ENCODE measurements at regions not wholly inside any gene's neighbourhood (a gene's known extent, or its start where the extent isn't known, plus 50 kb on each side); places are given as distances from the start of the nearest gene placed in this dataset.

- 7% methylated on average over 2 of the region's 2 CpGs for WGBS (ENCODE audit: insufficient coverage, insufficient replicate concordance, low lambda C conversion rate, missing lambda C conversion rate)
- no TSS peak for BruUV-seq (replicated peaks)
- intact Hi-C loops (cut with micrococcal nuclease; ENCODE audit: unreplicated experiment) (no loop called here), in situ Hi-C loops (cut with MboI) (no loop called here)
- no peaks in the 10 kb centered on the region for H4K20me1 ChIP-seq (ENCODE audit: control insufficient read depth, insufficient read depth)
- no peak for ATAC-seq
- FAIRE-seq: no peak
- H3K27ac ChIP-seq (ENCODE audit: control insufficient read depth, insufficient read depth): no peak overlapping the region
- TF ChIP-seq BCL3 (IDR thresholded peaks at IDR 0.05; ENCODE audit: borderline replicate concordance, insufficient read depth, low read depth, low read length, poor library complexity, severe bottlenecking): no peak
- TF ChIP-seq RBBP5 (conservative IDR thresholded peaks at IDR 0.05): no peak
- TF ChIP-seq WRNIP1 (IDR thresholded peaks at IDR 0.05; ENCODE audit: borderline replicate concordance, low read depth, low read length): no peak
- no peak for TF ChIP-seq CREB1 (IDR thresholded peaks at IDR 0.05; ENCODE audit: low read depth)
- TF ChIP-seq POLR2A (IDR thresholded peaks at IDR 0.05; ENCODE audit: low read depth, low read length): no peak
- no peak for TF ChIP-seq SRF (IDR thresholded peaks at IDR 0.05; ENCODE audit: low read depth in 2 of 2, low read length in 2 of 2)
- no peak for TF ChIP-seq USF1 (IDR thresholded peaks at IDR 0.05; ENCODE audit: borderline replicate concordance, extremely low read length, insufficient read depth, low read depth, low read length)
- TF ChIP-seq MYC (IDR thresholded peaks at IDR 0.05; ENCODE audit: insufficient read depth, insufficient read length, insufficient replicate concordance, low read length, severe bottlenecking): no peak
- TF ChIP-seq YY1 (IDR thresholded peaks at IDR 0.05; ENCODE audit: low read depth, low read length): no peak
- TF ChIP-seq HSF1 (IDR thresholded peaks at IDR 0.05; ENCODE audit: low read depth, low read length): no peak
- TF ChIP-seq BMI1 (IDR thresholded peaks at IDR 0.05; ENCODE audit: borderline replicate concordance): no peak
- TF ChIP-seq ELK1 (IDR thresholded peaks at IDR 0.05; ENCODE audit: low read depth, low read length): no peak
- TF ChIP-seq RCOR1 (conservative IDR thresholded peaks at IDR 0.05; ENCODE audit: low read depth, low read length): no peak
- TF ChIP-seq EGR1 (IDR thresholded peaks at IDR 0.05; ENCODE audit: borderline replicate concordance in 1 of 2, low read depth in 2 of 2, low read length in 2 of 2): no peak
- TF ChIP-seq CHD4 (IDR thresholded peaks at IDR 0.05): no peak
- no peak for TF ChIP-seq E2F4 (IDR thresholded peaks at IDR 0.05; ENCODE audit: low read depth, low read length)
- ChIA-PET POLR2A (no interaction called here), RAD21 (ENCODE audit: unreplicated experiment) (interaction anchor here (1.1 kb wide), 1 partner anchor 18 kb away, joined by 3 read pairs; no protein-coding TSS in a partner anchor), CTCF (no interaction called here), SMC1A (ENCODE audit: uncharacterized antibody, unreplicated experiment) (no interaction called here)
- no peaks in the 10 kb centered on the region for H3K36me3 ChIP-seq (ENCODE audit: control insufficient read depth in 2 of 2, insufficient read depth in 2 of 2, low read length in 1 of 2)
- no peaks in the 10 kb centered on the region for H3K4me1 ChIP-seq (ENCODE audit: control insufficient read depth, insufficient read depth, low read length)
- no peak overlapping the region for H3K4me3 ChIP-seq
- no peak overlapping the region for H2AFZ ChIP-seq (ENCODE audit: control insufficient read depth, low read depth, low read length)
- no peaks in the 10 kb centered on the region for H3K9me3 ChIP-seq (replicated peaks; ENCODE audit: control insufficient read depth, insufficient read depth, low read length)
- H3K27me3 ChIP-seq (replicated peaks in 1 of 2; ENCODE audit: control insufficient read depth in 2 of 2, insufficient read depth in 2 of 2, low read length in 1 of 2): no peaks in the 10 kb centered on the region
- H3K4me2 ChIP-seq (ENCODE audit: control insufficient read depth, insufficient read depth): no peak overlapping the region
- H3K79me2 ChIP-seq (ENCODE audit: control insufficient read depth, insufficient read depth, low read length): no peaks in the 10 kb centered on the region
- H3K9ac ChIP-seq (ENCODE audit: control insufficient read depth, insufficient read depth, low read length): no peak overlapping the region
- DNase-seq (ENCODE audit: low read depth, low spot score): no peak
Observed at GRCh38 chr18:59763541-59764136, 66.4 kb upstream of the CCBE1 start.

All from GM12878 (cell line).